Panc1 (cell line): ENCODE measurements at regions not wholly inside any gene's neighbourhood (a gene's known extent, or its start where the extent isn't known, plus 50 kb on each side); places are given as distances from the start of the nearest gene placed in this dataset.

Experiments used
- ATAC-seq: fragments of 200-7000 bp; cut with Tn5 transposase; 2 replicates; pipeline ENCODE4 v1.9.1; 2020; ENCODE audit warnings: mild to moderate bottlenecking, moderate library complexity
- BruUV-seq: library from RNA; stranded (reverse); fragments of 400-500 nt; replicated peaks from 2 replicates; lab custom pipeline; 2021; lab: Mats Ljungman, UMichigan
- CTCF ChIA-PET: fragments of 300-600 bp; sonication (Branson Sonifier 250); formaldehyde crosslinking; loops from one replicate; lab custom pipeline; 2022; ENCODE audit warnings: antibody characterized with exemption; lab: Charles Lee
- POLR2A ChIA-PET: fragments of 300-600 bp; sonication (Branson Sonifier 250); formaldehyde crosslinking; loops from one replicate; lab custom pipeline; 2022; ENCODE audit warnings: antibody characterized with exemption; lab: Charles Lee
- DNase-seq: peaks from one replicate; pipeline ENCODE4 v3.0.0-alpha.2; 2010; ENCODE audit warnings: low read depth, low spot score
- H3K27ac ChIP-seq: 2 replicates; pipeline ENCODE4 v1.5.1; 2011; ENCODE audit warnings: mild to moderate bottlenecking, low read length, inconsistent platforms
- H3K27me3 ChIP-seq: fragments of 200-500 bp; sonication (Bioruptor generic); 2 replicates; pipeline ENCODE4 v1.6.0; 2014; ENCODE audit warnings: low read length, inconsistent platforms; ENCODE audit not compliant: control insufficient read depth, insufficient read depth
- H3K36me3 ChIP-seq: fragments of 200-500 bp; sonication (Bioruptor generic); 2 replicates; pipeline ENCODE4 v1.5.1; 2014; ENCODE audit warnings: inconsistent platforms, mild to moderate bottlenecking, low read length, moderate library complexity; ENCODE audit not compliant: control insufficient read depth, insufficient read depth
- H3K4me1 ChIP-seq: 2 replicates; pipeline ENCODE4 v1.5.1; 2011; ENCODE audit warnings: inconsistent platforms, mild to moderate bottlenecking, low read length, moderate library complexity; ENCODE audit not compliant: control insufficient read depth, insufficient read depth
- H3K4me3 ChIP-seq, 2 experiments: 2 replicates each; pipeline ENCODE4 v1.5.1; 2011 to 2012; ENCODE audit warnings: low read depth in 2 of 2, low read length in 2 of 2, mild to moderate bottlenecking in 2 of 2, inconsistent platforms in 1 of 2, moderate library complexity in 1 of 2
- H3K9me3 ChIP-seq: fragments of 200-500 bp; sonication (Bioruptor generic); 2 replicates; pipeline ENCODE4 v1.5.1; 2014; ENCODE audit warnings: low read depth, mild to moderate bottlenecking, inconsistent platforms, low read length, moderate library complexity; ENCODE audit not compliant: control insufficient read depth, insufficient read depth
- POLR2AphosphoS5 ChIP-seq: IDR thresholded peaks from 2 replicates; pipeline ENCODE4 v1.6.1; 2012; ENCODE audit warnings: mild to moderate bottlenecking, low read depth, low read length, moderate library complexity
- SIN3A ChIP-seq: IDR thresholded peaks from 2 replicates; pipeline ENCODE4 v1.6.1; 2012; ENCODE audit warnings: low read depth, mild to moderate bottlenecking, low read length, moderate library complexity, borderline replicate concordance; ENCODE audit not compliant: insufficient read depth
- TCF7L2 ChIP-seq: IDR thresholded peaks from 2 replicates; pipeline ENCODE4 v1.6.1; 2011; ENCODE audit warnings: mild to moderate bottlenecking, low read depth, low read length, inconsistent platforms
- in situ Hi-C: cut with HindIII; loops from 2 replicates; pipeline ENCODE4 v1.10.0; 2016; ENCODE audit warnings: low sequenced_read_pairs, low pct_unique_long_range_greater_than_20kb
- intact Hi-C: fragments of 100-400 bp; cut with micrococcal nuclease; formaldehyde crosslinking; loops from one replicate; pipeline ENCODE4 v1.10.0; 2022; ENCODE audit not compliant: unreplicated experiment
- TF ChIP-seq, protein P1 (sequence below): fragments of 450-650 bp; IDR thresholded peaks from 2 replicates; pipeline ENCODE4 v1.5.1; 2017; ENCODE audit warnings: mild to moderate bottlenecking
- TF ChIP-seq, protein P2 (sequence below), 2 experiments: IDR thresholded peaks; 2 replicates each; pipeline ENCODE4 v1.6.1; 2011 to 2012; ENCODE audit warnings: low read depth in 2 of 2, control low read depth in 1 of 2, low read length in 1 of 2, mild to moderate bottlenecking in 1 of 2, moderate library complexity in 1 of 2; ENCODE audit not compliant: insufficient read depth in 1 of 2

DNA sequence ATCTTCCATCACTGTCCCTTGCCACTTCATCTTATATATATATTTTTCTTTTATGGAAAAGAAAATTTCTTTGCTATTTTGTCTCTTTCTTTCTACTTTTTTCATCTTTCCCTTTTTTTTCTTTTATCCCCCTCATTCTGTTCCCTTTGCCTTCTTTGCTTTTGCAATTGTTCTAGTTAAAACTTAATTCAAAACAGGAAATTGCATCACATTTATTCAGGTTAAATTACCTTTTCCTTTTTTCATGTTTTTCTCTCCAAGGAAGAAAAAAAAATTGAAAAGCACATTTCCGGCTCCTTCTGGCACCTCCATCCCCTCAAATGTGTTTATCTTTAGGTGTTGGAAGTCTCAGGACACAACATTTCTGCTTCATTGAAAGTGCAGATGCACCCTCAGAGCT is 176.9 kb downstream of the FGF1 start:
- in situ Hi-C loops (no loop called here), intact Hi-C loops (no loop called here)
- CTCF ChIA-PET, result no interaction called here
- Histone ChIP-seq H3K4me3 (no peak overlapping the region), H3K9me3 (no peaks in the 10 kb centered on the region), H3K27ac (peak overlapping the region; percentile 15; the same call in 1 of the 2 replicates), H3K27me3 (no peaks in the 10 kb centered on the region), H3K4me1 (0 out of 2 replicates have a peak, but pooled peaks cover 3% of the 10 kb centered on the region), H3K36me3 (no peaks in the 10 kb centered on the region)
- TF ChIP-seq POLR2AphosphoS5 (no peak), TCF7L2 (no peak), SIN3A (no peak)
- TF ChIP-seq, protein P1, sequence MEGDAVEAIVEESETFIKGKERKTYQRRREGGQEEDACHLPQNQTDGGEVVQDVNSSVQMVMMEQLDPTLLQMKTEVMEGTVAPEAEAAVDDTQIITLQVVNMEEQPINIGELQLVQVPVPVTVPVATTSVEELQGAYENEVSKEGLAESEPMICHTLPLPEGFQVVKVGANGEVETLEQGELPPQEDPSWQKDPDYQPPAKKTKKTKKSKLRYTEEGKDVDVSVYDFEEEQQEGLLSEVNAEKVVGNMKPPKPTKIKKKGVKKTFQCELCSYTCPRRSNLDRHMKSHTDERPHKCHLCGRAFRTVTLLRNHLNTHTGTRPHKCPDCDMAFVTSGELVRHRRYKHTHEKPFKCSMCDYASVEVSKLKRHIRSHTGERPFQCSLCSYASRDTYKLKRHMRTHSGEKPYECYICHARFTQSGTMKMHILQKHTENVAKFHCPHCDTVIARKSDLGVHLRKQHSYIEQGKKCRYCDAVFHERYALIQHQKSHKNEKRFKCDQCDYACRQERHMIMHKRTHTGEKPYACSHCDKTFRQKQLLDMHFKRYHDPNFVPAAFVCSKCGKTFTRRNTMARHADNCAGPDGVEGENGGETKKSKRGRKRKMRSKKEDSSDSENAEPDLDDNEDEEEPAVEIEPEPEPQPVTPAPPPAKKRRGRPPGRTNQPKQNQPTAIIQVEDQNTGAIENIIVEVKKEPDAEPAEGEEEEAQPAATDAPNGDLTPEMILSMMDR, result no peak
- TF ChIP-seq, protein P2, sequence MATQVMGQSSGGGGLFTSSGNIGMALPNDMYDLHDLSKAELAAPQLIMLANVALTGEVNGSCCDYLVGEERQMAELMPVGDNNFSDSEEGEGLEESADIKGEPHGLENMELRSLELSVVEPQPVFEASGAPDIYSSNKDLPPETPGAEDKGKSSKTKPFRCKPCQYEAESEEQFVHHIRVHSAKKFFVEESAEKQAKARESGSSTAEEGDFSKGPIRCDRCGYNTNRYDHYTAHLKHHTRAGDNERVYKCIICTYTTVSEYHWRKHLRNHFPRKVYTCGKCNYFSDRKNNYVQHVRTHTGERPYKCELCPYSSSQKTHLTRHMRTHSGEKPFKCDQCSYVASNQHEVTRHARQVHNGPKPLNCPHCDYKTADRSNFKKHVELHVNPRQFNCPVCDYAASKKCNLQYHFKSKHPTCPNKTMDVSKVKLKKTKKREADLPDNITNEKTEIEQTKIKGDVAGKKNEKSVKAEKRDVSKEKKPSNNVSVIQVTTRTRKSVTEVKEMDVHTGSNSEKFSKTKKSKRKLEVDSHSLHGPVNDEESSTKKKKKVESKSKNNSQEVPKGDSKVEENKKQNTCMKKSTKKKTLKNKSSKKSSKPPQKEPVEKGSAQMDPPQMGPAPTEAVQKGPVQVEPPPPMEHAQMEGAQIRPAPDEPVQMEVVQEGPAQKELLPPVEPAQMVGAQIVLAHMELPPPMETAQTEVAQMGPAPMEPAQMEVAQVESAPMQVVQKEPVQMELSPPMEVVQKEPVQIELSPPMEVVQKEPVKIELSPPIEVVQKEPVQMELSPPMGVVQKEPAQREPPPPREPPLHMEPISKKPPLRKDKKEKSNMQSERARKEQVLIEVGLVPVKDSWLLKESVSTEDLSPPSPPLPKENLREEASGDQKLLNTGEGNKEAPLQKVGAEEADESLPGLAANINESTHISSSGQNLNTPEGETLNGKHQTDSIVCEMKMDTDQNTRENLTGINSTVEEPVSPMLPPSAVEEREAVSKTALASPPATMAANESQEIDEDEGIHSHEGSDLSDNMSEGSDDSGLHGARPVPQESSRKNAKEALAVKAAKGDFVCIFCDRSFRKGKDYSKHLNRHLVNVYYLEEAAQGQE (IDR thresholded peaks at IDR 0.05; ENCODE audit: insufficient read depth in 1 of 2, low read depth in 2 of 2, low read length in 1 of 2), result no peak
- BruUV-seq, result no TSS peak
- DNase-seq (no peak), ATAC-seq (no peak)
- POLR2A ChIA-PET, result interaction anchor here (0.6 kb wide), 1 partner anchor 204 kb away, joined by 6 read pairs; no protein-coding TSS in a partner anchor

DNA sequence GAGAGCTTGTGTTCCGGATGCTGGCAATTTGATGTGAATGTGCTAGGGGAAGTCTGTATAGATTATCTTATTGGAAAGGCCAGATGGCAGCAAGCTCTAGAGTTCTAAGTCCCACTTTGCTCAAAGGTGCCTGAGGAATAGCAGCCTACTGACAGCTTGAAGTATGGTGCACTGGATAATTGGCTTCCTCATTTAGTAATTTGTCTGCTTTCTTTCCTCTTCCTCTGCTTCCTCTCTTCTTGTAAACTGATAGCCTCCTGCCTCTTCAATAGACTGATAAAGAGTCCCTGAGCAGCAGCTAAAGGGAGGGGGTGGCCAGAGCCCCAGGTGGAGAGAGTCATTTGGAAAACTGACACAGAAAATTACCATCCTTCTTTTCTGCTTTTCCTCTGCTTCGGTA is 177.3 kb downstream of the FGF1 start:
- DNase-seq, result no peak
- CTCF ChIA-PET, result interaction anchor here (0.7 kb wide), 1 partner anchor 31 kb away, joined by 3 read pairs; no protein-coding TSS in a partner anchor
- no TSS peak for BruUV-seq

More for the DNA sequence above, 177.3 kb downstream of the FGF1 start:
- POLR2A ChIA-PET, result interaction anchor here (0.6 kb wide), 1 partner anchor 204 kb away, joined by 6 read pairs; no protein-coding TSS in a partner anchor
- intact Hi-C loops (no loop called here), in situ Hi-C loops (no loop called here)
- Histone ChIP-seq H3K4me1 (0 out of 2 replicates have a peak, but pooled peaks cover 3% of the 10 kb centered on the region), H3K36me3 (no peaks in the 10 kb centered on the region), H3K9me3 (no peaks in the 10 kb centered on the region), H3K27me3 (no peaks in the 10 kb centered on the region), H3K4me3 (no peak overlapping the region), H3K27ac (no peak overlapping the region)
- TF ChIP-seq SIN3A (no peak), TCF7L2 (no peak), POLR2AphosphoS5 (no peak)
- TF ChIP-seq, protein P2 (IDR thresholded peaks at IDR 0.05; ENCODE audit: insufficient read depth in 1 of 2, low read depth in 2 of 2, low read length in 1 of 2), result no peak
- TF ChIP-seq, protein P1, result no peak
- ATAC-seq, result no peak
